ENCODE measurements at regions not wholly inside any gene's neighbourhood (a gene's known extent, or its start where the extent isn't known, plus 50 kb on each side); places are given as distances from the start of the nearest gene placed in this dataset.
"Not testable (repeated sequence)": the region's sequence is repeated elsewhere in the genome, so short reads cannot be mapped to it uniquely, and the experiment has no call there.

- DNase-seq, result no peak
Measured at GRCh38 chr9:120338340-120338739, 241.6 kb downstream of the CDK5RAP2 start.

DNA sequence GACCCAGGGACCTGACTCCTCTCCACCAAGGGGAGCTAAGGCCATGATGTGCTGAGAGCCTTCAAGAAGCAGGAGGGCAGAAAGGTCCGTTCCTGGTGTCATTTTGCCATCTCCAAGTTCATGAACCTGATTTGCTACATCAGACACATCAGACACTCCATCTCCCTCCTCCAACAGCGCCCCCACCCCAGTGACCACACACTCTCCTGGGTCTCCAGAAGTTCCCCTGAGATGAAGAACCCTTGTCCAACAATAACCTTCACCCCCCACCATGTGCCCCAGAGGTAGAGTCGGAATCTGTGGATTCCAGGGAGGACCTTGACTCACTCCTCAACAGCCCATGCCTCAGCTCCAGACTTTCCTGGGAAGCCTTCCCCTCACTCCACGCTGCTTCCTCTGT lies 242.8 kb downstream of the CDK5RAP2 start:
- no peak for DNase-seq

GRCh38 chr9:120336753-120337090 lies 243.2 kb downstream of the CDK5RAP2 start:
- no peak for DNase-seq

GRCh38 chr9:120336021-120336752 lies 243.8 kb downstream of the CDK5RAP2 start:
- no peak for DNase-seq

- DNase-seq, result no peak
Measured at GRCh38 chr9:120331913-120332312, 248.1 kb downstream of the CDK5RAP2 start.

- no peak for DNase-seq
Measured at GRCh38 chr9:120330031-120330430, 249.9 kb downstream of the CDK5RAP2 start.

- no peak for DNase-seq
Measured at GRCh38 chr9:120327322-120327721, 252.6 kb downstream of the CDK5RAP2 start.

DNA sequence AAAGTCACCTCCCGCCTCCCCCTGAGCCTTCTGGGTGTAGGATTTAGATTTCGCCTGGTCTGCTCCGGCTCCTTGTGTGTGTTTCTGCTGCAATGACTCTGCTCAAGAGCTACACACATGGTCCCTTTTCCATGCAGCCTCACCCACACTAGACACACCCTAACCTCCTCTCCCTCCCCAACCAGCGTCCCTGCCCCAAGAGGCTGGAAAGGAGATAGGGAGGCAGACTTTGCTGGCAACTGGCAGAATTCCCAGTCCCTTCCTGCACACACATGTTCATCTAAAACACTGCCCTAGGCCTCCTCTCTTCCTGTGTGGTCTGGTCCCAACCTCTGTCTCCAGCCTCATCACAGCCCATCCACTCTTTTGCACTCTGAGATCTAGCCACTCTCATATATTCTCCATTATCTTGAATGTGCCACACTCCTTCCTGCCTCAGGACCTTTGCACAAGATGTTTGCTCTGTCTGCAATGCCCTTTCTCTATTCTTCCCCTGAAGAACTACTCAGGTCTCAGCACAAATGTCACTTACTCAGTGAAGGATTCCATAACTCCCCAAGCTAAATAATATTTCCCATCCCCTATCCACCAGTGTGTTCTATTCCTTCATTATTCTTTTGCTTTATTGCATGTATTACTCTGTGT lies 253.8 kb downstream of the CDK5RAP2 start:
- DNase-seq, result no peak

DNA sequence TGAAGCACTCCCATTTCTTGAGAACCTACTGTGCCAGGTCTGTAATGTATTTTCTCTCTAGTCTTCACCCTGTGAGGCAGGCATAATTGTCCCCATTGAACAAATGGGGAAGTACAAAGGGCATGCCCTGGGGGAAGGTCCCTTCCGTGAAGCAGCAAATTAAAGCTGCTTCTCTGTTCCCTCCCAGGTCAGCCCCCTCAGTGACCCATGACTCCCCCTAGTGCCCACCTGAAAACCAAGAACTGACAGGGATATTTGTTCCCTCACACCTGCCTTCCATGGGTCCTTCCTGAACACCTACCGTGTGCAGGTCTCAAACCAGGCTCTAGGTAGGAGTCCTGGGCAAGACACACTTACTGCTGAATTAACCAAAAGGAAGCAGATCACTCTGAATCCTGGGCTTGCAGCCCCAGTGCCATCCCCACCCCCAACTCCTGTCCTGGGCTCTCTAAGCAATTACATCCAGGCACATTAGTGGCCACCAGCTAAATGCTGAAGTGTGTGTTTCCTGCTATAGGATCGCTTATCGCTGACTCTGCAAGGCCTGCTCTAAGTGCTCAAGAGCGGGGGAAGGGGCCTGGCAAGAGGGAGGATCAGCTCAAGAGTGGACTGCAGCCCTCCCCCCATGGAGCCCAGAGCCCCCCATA lies 254.8 kb downstream of the CDK5RAP2 start:
- DNase-seq, result no peak

- no peak for DNase-seq
Measured at GRCh38 chr9:120324461-120324860, 255.5 kb downstream of the CDK5RAP2 start.

GRCh38 chr9:120323125-120323524 lies 256.8 kb downstream of the CDK5RAP2 start:
- DNase-seq, result no peak

DNA sequence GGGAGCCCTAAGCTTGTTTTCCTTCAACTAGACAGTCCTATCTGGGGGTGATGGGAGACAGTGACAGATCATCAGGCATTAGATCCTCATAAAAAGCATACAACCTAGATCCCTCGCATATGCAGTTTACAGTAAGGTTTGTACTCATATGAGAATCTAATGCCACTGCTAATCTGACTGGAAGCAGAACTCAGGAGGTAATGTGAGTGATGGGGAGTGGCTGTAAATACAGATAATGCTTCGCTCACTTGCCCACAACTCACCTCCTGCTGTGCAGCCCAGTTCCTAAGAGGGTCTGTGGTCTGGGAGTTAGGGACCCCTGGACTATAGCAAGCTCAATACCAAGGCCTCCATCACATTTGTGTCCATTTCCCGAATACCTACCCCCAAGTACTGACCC lies 260.5 kb downstream of the CDK5RAP2 start:
- DNase-seq, result no peak

GRCh38 chr9:120315154-120315553 lies 264.8 kb downstream of the CDK5RAP2 start:
- DNase-seq, result no peak

DNA sequence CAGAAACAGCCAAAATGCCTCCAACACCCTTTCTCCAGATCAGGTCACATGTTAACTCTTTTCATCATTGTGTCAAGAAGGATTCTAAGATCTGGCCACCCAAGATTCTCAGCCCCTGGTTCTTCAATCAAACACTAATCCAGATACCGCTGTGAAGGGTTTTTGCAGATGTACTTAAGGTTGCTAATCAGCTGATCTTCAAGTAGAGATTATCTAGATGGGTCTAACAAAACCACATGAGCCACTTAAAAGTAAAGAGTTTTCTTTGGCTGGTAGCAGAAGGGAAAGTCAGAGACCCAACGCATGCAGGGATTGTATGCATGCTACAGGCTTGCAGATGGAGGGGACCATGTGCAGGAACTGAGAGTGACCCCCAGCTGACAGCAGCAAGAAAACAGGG lies 267.9 kb downstream of the CDK5RAP2 start:
- DNase-seq, result no peak

- DNase-seq, result no peak
Measured at GRCh38 chr9:120310035-120310434, 269.9 kb downstream of the CDK5RAP2 start.

DNA sequence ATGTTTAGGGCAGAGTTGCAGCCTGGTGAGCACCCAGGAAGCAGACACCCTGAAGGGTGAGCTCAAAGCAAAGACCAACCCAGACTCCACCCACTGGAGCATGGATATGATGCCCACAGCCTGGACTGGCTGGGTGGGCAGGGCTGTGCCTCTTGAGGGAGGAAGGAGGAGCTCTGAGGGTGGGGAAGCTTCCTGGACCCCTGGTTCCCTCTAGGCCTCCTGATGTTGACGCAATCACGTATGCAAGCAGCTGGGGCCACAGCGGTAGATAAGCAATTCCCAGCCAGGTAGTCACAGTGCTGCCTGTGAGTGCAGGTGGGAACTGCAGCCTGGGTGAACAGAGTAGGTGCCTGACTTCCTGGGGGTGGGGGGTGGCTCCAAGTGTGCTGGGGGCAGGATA lies 271.5 kb downstream of the CDK5RAP2 start:
- no peak for DNase-seq

GRCh38 chr9:120307599-120307998 lies 272.4 kb downstream of the CDK5RAP2 start:
- DNase-seq, result no peak

GRCh38 chr9:120306561-120306960 lies 273.4 kb downstream of the CDK5RAP2 start:
- no peak for DNase-seq

- no peak for DNase-seq
Measured at GRCh38 chr9:120306088-120306487, 273.9 kb downstream of the CDK5RAP2 start.

GRCh38 chr9:120304896-120305295 lies 275.1 kb downstream of the CDK5RAP2 start:
- DNase-seq, result not testable (repeated sequence)

GRCh38 chr9:120303519-120303918 lies 276.4 kb downstream of the CDK5RAP2 start:
- DNase-seq, result no peak

GRCh38 chr9:120299785-120300184 lies 280.2 kb downstream of the CDK5RAP2 start:
- DNase-seq, result no peak

DNA sequence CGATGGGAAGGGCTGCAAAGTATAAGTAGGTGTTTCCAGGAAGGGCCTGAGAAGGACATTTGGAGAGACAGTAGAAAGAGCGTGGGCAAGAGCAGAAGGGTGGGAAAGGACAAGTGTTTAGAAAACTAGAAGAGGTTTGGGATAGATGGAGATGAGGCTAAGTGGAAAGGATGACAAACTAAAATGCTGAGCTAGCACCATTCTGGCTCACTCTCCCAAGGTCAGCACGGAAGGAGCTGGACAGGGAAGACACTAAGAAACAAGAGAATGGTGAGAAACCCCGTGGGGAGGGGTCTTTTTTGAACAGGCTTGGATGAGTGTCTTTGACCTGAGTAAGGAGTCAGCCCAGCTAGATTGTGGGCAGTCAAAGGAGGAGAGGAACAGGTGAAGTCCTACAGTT lies 286.0 kb downstream of the CDK5RAP2 start:
- DNase-seq, result no peak

DNA sequence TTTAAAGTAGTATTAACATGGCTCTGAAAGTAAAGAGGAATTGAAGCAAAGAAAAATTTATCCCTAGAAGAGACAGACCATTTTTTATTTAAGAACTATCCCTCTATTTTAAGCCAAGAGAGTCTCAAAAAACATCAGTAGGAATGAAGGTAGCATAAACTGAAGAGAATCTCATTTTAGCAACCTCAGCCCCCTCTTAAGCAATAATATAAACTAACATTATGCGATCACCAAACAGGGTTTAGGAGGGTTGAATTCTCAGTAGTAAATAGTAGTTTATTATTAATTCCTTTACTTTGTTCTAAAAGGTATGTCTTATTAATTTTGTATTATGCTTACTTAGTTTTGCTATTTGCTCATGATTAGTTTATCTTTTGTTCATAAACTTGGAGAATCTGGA lies 287.4 kb downstream of the CDK5RAP2 start:
- DNase-seq, result no peak

Data from hematopoietic multipotent progenitor cell treated with erythropoietin and hydrocortisone succinate and interleukin-3 and kit ligand, for 8 days (in vitro differentiated cells).